Spleen (tissue), 11 donors: ENCODE measurements at regions not wholly inside any gene's neighbourhood (a gene's known extent, or its start where the extent isn't known, plus 50 kb on each side); places are given as distances from the start of the nearest gene placed in this dataset.

ENCODE experiments used
- DNase-seq: peaks from one replicate; pipeline ENCODE4 v3.0.0-alpha.2; 2020
- H3K27ac ChIP-seq, 8 donors: fragments of 200-600 bp; sonication (generic) in 7 of 8; 1 replicate in 4 of 8; 2 replicates in 4 of 8; pipeline versions ENCODE4 v1.5.0 to v1.8.0; 2016 to 2021; ENCODE audit warnings: inconsistent platforms in 4 of 8, mild to moderate bottlenecking in 4 of 8, moderate library complexity in 1 of 8
- H3K27me3 ChIP-seq, 7 donors: fragments of 200-600 bp; sonication (generic) in 6 of 7; replicated peaks in 1 of 7; 1 replicate in 4 of 7; 2 replicates in 3 of 7; pipeline versions ENCODE4 v1.5.0 to v1.8.0; 2016 to 2021; ENCODE audit warnings: inconsistent platforms in 3 of 7, mild to moderate bottlenecking in 1 of 7
- H3K36me3 ChIP-seq, 6 donors: fragments of 200-600 bp; sonication (generic) in 5 of 6; 1 replicate in 4 of 6; 2 replicates in 2 of 6; pipeline versions ENCODE4 v1.5.0 to v1.8.0; 2016 to 2021; ENCODE audit warnings: inconsistent platforms in 2 of 6
- H3K4me1 ChIP-seq, 6 donors: fragments of 200-600 bp; sonication (generic) in 5 of 6; 1 replicate in 3 of 6; 2 replicates in 3 of 6; pipeline versions ENCODE4 v1.5.0 to v1.8.0; 2016 to 2021; ENCODE audit warnings: inconsistent platforms in 3 of 6
- H3K4me3 ChIP-seq, 8 donors: fragments of 200-600 bp; sonication (generic) in 7 of 8; 1 replicate in 4 of 8; 2 replicates in 4 of 8; pipeline versions ENCODE4 v1.5.0 to v1.8.0; 2016 to 2021; ENCODE audit warnings: inconsistent platforms in 4 of 8, mild to moderate bottlenecking in 4 of 8, moderate library complexity in 2 of 8
- H3K9me3 ChIP-seq, 8 donors: fragments of 200-600 bp; sonication (generic) in 7 of 8; 1 replicate in 4 of 8; 2 replicates in 4 of 8; pipeline versions ENCODE4 v1.5.0 to v1.8.0; 2016 to 2021; ENCODE audit warnings: inconsistent platforms in 4 of 8
- POLR2A ChIP-seq, 3 donors: fragments of 450-650 bp; IDR thresholded peaks; one replicate each; pipeline ENCODE4 v1.5.1; 2017; ENCODE audit warnings: antibody characterized with exemption in 3 of 3, mild to moderate bottlenecking in 1 of 3
- POLR2AphosphoS5 ChIP-seq, 3 donors: sonication (generic); formaldehyde crosslinking; IDR thresholded peaks; one replicate each; pipeline ENCODE4 v1.5.1; 2017; ENCODE audit warnings: antibody characterized with exemption in 3 of 3
- WGBS, 5 donors: extraction: QIAGEN DNeasy Blood & Tissue Kit in 3 of 5; methylation state at CpG; one replicate each; pipeline versions ENCODE4 v1.1.5 to v1.1.7; 2013 to 2018; 5-methylcytosine and 5-hydroxymethylcytosine counted together
- intact Hi-C: fragments of 100-400 bp; cut with DNase I; formaldehyde crosslinking; loops from one replicate; pipeline ENCODE4 v1.15.0; 2023; ENCODE audit warnings: low total_unique reads
- TF ChIP-seq, protein P1 (sequence below), 11 experiments: fragments of 200-600 bp in 7 of 11; fragments of 450-650 bp in 4 of 11; sonication (generic) in 4 of 11; IDR thresholded peaks in 8 of 11; conservative IDR thresholded peaks in 3 of 11; 1 replicate in 7 of 11; 2 replicates in 4 of 11; pipeline versions ENCODE4 v1.4.0 to v1.8.0; 2016 to 2021; ENCODE audit warnings: antibody characterized with exemption in 11 of 11, inconsistent platforms in 4 of 11, mild to moderate bottlenecking in 1 of 11
- donor health status: healthy with polysubstance abuse.
- donor health status: DM: no; HTN: no; CAD: no; lungs with moderate emphysema.
- donor health status: DM: no; HTN: no; CAD: no.
- donor health status: Bipolar disorder and iron deficiency.
- donor health status: healthy.
- donor health status: DM: no; HTN: no; CAD: no.
- donor health status: DM: yes; HTN: yes; CAD: no.

DNA sequence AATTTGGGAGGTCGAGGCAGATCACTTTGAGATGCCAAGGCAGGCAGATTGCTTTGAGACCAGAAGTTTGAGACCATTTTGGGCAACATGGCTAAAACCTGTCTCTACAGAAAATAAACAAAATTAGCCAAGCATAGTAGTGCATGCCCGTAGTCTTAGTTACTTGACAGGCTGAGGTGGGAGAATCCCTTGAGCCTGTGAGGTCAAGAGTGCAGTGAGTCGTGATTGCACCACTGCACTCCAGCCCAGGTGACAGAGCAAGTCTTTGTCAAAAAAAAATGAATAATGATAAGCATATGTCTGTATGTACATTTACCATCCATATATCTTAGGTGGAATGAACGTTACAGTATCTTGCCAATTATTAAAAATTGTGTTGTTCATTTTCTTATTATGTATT lies 2447.7 kb downstream of the PCDH9 start:
- intact Hi-C loops = no loop called here
- H3K4me3 ChIP-seq = no peak overlapping the region
- TF ChIP-seq, protein P1, sequence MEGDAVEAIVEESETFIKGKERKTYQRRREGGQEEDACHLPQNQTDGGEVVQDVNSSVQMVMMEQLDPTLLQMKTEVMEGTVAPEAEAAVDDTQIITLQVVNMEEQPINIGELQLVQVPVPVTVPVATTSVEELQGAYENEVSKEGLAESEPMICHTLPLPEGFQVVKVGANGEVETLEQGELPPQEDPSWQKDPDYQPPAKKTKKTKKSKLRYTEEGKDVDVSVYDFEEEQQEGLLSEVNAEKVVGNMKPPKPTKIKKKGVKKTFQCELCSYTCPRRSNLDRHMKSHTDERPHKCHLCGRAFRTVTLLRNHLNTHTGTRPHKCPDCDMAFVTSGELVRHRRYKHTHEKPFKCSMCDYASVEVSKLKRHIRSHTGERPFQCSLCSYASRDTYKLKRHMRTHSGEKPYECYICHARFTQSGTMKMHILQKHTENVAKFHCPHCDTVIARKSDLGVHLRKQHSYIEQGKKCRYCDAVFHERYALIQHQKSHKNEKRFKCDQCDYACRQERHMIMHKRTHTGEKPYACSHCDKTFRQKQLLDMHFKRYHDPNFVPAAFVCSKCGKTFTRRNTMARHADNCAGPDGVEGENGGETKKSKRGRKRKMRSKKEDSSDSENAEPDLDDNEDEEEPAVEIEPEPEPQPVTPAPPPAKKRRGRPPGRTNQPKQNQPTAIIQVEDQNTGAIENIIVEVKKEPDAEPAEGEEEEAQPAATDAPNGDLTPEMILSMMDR (IDR thresholded peaks at IDR 0.05 in 8 of 11, conservative IDR thresholded peaks at IDR 0.05 in 3 of 11) = no peak
- TF ChIP-seq POLR2AphosphoS5 (IDR thresholded peaks at IDR 0.05) (no peak), POLR2A (IDR thresholded peaks at IDR 0.05) (no peak)
- H3K27ac ChIP-seq = no peak overlapping the region
- no peaks in the 10 kb centered on the region for H3K4me1 ChIP-seq
- H3K36me3 ChIP-seq = no peaks in the 10 kb centered on the region
- H3K9me3 ChIP-seq = peaks cover 0 to 8% (median 0%) of the 10 kb centered on the region in 8 donors
- WGBS, 5 donors = 52 to 69% (median 57%) methylated on average over 4 of the region's 4 CpGs
- DNase-seq = no peak
- H3K27me3 ChIP-seq = no peaks in the 10 kb centered on the region

DNA sequence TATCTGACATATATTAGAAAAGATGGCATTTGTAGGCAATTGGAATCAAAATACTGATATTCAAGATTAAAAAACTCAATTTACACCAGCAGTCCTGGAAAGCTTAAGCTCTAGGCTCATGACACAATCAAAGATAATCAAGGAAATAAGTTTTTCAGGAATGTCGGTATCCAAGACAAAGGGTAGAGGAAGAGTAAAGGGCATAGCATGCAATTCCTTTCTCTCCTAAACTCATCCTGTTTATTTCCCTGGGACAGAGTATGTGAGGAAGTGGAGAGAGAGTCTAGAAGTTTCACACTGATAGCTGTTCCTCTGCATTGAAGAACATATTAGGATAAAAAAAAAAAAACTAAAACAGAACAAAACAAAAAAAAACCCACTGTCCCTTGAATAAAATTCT lies 2452.1 kb downstream of the PCDH9 start:
- no peak overlapping the region for H3K4me3 ChIP-seq
- intact Hi-C loops = no loop called here
- 60 to 72% (median 67%) methylated on average over 1 of the region's 1 CpG for WGBS, 5 donors
- no peak overlapping the region for H3K27ac ChIP-seq
- no peaks in the 10 kb centered on the region for H3K27me3 ChIP-seq
- no peaks in the 10 kb centered on the region for H3K4me1 ChIP-seq
- no peak for TF ChIP-seq POLR2AphosphoS5 (IDR thresholded peaks at IDR 0.05)
- TF ChIP-seq POLR2A (IDR thresholded peaks at IDR 0.05) = no peak
- TF ChIP-seq, protein P1 (IDR thresholded peaks at IDR 0.05 in 8 of 11, conservative IDR thresholded peaks at IDR 0.05 in 3 of 11) = no peak
- DNase-seq = no peak
- H3K36me3 ChIP-seq = no peaks in the 10 kb centered on the region
- peaks cover 0 to 5% (median 0%) of the 10 kb centered on the region in 8 donors for H3K9me3 ChIP-seq

DNA sequence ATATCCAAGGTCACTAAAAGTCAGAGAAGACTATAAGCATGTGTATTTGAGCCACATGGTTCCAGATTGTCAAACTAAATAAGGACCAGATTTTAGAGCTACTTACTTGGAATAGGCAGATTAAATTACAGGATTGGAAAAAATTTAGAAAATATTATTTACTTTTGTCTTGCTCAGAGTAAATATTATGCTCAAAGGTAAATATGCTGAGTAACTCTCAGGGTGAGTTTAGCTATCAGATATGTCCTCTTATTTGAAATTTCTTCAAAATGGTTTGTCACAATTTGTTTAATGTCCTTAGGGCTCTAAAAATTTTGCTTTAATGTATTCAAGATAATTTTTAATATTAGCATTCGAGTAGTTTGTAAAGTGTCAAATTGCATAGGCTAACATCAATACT lies 2455.2 kb downstream of the PCDH9 start:
- no peak for DNase-seq
- intact Hi-C loops = no loop called here
- WGBS, 5 donors = 84 to 92% (median 89%) methylated on average over 1 of the region's 1 CpG
- TF ChIP-seq POLR2AphosphoS5 (IDR thresholded peaks at IDR 0.05) (no peak), POLR2A (IDR thresholded peaks at IDR 0.05) (no peak)
- TF ChIP-seq, protein P1 (IDR thresholded peaks at IDR 0.05 in 8 of 11, conservative IDR thresholded peaks at IDR 0.05 in 3 of 11) = no peak
- no peak overlapping the region for H3K27ac ChIP-seq
- H3K4me3 ChIP-seq = no peak overlapping the region
- peaks cover 0 to 14% (median 0%) of the 10 kb centered on the region in 8 donors for H3K9me3 ChIP-seq
- H3K36me3 ChIP-seq = no peaks in the 10 kb centered on the region
- no peaks in the 10 kb centered on the region for H3K27me3 ChIP-seq
- H3K4me1 ChIP-seq = no peaks in the 10 kb centered on the region

DNA sequence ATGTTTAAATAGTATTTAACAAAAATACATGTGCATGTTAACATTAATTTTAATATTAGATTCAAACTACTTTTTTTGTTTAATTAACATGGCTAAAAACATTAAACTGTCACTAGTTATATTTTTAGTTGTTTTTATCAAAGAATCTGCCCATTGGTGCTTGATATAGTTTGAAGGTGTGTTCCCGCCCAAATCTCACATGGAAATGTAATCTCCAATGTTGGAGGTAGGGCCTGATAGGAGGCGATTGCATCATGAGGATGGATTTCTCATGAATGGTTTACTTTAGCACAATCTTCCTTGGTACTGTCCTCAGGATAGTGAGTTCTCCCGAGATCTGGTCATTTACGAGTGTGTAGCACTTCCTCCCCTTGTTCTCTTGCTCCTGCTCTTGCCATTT lies 2459.4 kb downstream of the PCDH9 start:
- TF ChIP-seq, protein P1 (IDR thresholded peaks at IDR 0.05 in 8 of 11, conservative IDR thresholded peaks at IDR 0.05 in 3 of 11) = no peak
- TF ChIP-seq POLR2AphosphoS5 (IDR thresholded peaks at IDR 0.05) = no peak
- no peak for TF ChIP-seq POLR2A (IDR thresholded peaks at IDR 0.05)
- Histone ChIP-seq H3K9me3 (peaks cover 0 to 14% (median 2%) of the 10 kb centered on the region in 8 donors), H3K27me3 (no peaks in the 10 kb centered on the region), H3K4me1 (no peaks in the 10 kb centered on the region), H3K36me3 (no peaks in the 10 kb centered on the region), H3K4me3 (no peak overlapping the region), H3K27ac (no peak overlapping the region)
- 83 to 89% (median 84%) methylated on average over 4 of the region's 4 CpGs for WGBS, 5 donors
- DNase-seq = no peak
- intact Hi-C loops = no loop called here
